Stomach (tissue), 8 donors: ENCODE measurements at regions not wholly inside any gene's neighbourhood (a gene's known extent, or its start where the extent isn't known, plus 50 kb on each side); places are given as distances from the start of the nearest gene placed in this dataset.

Source experiments
- DNase-seq, 2 donors: peaks; one replicate each; pipeline versions ENCODE4 v3.0.0 to v3.0.0-alpha.2; 2013 to 2019
- H3K27ac ChIP-seq, 5 donors: fragments of 200-600 bp in 4 of 5; sonication (generic) in 4 of 5; one replicate each; pipeline ENCODE4 v1.5.1; 2013 to 2019; ENCODE audit warnings: mild to moderate bottlenecking in 1 of 5, moderate library complexity in 1 of 5
- H3K27me3 ChIP-seq, 3 donors: fragments of 200-600 bp; sonication (generic); one replicate each; pipeline ENCODE4 v1.5.1; 2017 to 2019; ENCODE audit warnings: mixed run types in 1 of 3
- H3K36me3 ChIP-seq, 4 donors: fragments of 200-600 bp; sonication (generic); 1 replicate in 3 of 4; 2 replicates in 1 of 4; pipeline ENCODE4 v1.5.1; 2016 to 2019
- H3K4me1 ChIP-seq, 4 donors: fragments of 200-600 bp; sonication (generic); one replicate each; pipeline ENCODE4 v1.5.1; 2016 to 2019
- H3K4me3 ChIP-seq, 4 donors: fragments of 200-600 bp; sonication (generic) in 3 of 4; one replicate each; pipeline ENCODE4 v1.5.1; 2016 to 2019; ENCODE audit warnings: mild to moderate bottlenecking in 1 of 4
- H3K9me3 ChIP-seq, 4 donors: fragments of 200-600 bp; sonication (generic); one replicate each; pipeline ENCODE4 v1.5.1; 2016 to 2019
- EP300 ChIP-seq: sonication (generic); formaldehyde crosslinking; IDR thresholded peaks from one replicate; pipeline ENCODE4 v1.6.1; 2017; ENCODE audit warnings: antibody characterized with exemption
- POLR2A ChIP-seq, 4 donors: fragments of 450-650 bp; IDR thresholded peaks; one replicate each; pipeline ENCODE4 v1.6.1; 2016; ENCODE audit warnings: antibody characterized with exemption in 4 of 4, control low read depth in 2 of 4, mild to moderate bottlenecking in 1 of 4, moderate library complexity in 1 of 4
- POLR2AphosphoS5 ChIP-seq, 3 donors: sonication (generic); formaldehyde crosslinking; IDR thresholded peaks; one replicate each; pipeline ENCODE4 v1.6.1; 2016; ENCODE audit warnings: antibody characterized with exemption in 3 of 3
- WGBS, 5 donors: extraction: QIAGEN DNeasy Blood & Tissue Kit in 3 of 5; methylation state at CpG; one replicate each; pipeline versions ENCODE4 v1.1.5 to v1.1.7; 2013 to 2018; 5-methylcytosine and 5-hydroxymethylcytosine counted together
- intact Hi-C: fragments of 100-400 bp; cut with DNase I; formaldehyde crosslinking; loops from one replicate; pipeline ENCODE4 v1.15.1; 2023; ENCODE audit warnings: low total_unique reads
- TF ChIP-seq, protein P1 (sequence below), 7 experiments: fragments of 450-650 bp in 4 of 7; fragments of 200-600 bp in 3 of 7; sonication (generic) in 3 of 7; IDR thresholded peaks; one replicate each; pipeline ENCODE4 v1.5.1; 2016 to 2019; ENCODE audit warnings: antibody characterized with exemption in 7 of 7, control low read depth in 2 of 7, mild to moderate bottlenecking in 1 of 7
- donor health status: healthy with polysubstance abuse.
- donor health status: Bipolar disorder and iron deficiency.
- donor health status: healthy.

GRCh38 chr5:30183795-30184194, 1009.7 kb upstream of the CDH6 start:
- no peaks in the 10 kb centered on the region for H3K4me1 ChIP-seq
- WGBS, 5 donors, result 56 to 84% (median 78%) methylated on average over 7 of the region's 7 CpGs
- no peak overlapping the region for H3K4me3 ChIP-seq
- intact Hi-C loops, result no loop called here
- H3K27ac ChIP-seq, result no peak overlapping the region
- TF ChIP-seq POLR2AphosphoS5 (IDR thresholded peaks at IDR 0.05) (no peak), POLR2A (IDR thresholded peaks at IDR 0.05) (no peak), EP300 (no peak)
- TF ChIP-seq, protein P1, sequence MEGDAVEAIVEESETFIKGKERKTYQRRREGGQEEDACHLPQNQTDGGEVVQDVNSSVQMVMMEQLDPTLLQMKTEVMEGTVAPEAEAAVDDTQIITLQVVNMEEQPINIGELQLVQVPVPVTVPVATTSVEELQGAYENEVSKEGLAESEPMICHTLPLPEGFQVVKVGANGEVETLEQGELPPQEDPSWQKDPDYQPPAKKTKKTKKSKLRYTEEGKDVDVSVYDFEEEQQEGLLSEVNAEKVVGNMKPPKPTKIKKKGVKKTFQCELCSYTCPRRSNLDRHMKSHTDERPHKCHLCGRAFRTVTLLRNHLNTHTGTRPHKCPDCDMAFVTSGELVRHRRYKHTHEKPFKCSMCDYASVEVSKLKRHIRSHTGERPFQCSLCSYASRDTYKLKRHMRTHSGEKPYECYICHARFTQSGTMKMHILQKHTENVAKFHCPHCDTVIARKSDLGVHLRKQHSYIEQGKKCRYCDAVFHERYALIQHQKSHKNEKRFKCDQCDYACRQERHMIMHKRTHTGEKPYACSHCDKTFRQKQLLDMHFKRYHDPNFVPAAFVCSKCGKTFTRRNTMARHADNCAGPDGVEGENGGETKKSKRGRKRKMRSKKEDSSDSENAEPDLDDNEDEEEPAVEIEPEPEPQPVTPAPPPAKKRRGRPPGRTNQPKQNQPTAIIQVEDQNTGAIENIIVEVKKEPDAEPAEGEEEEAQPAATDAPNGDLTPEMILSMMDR (IDR thresholded peaks at IDR 0.05), result no peak
- H3K27me3 ChIP-seq, result no peaks in the 10 kb centered on the region
- no peaks in the 10 kb centered on the region for H3K9me3 ChIP-seq
- H3K36me3 ChIP-seq, result no peaks in the 10 kb centered on the region
- DNase-seq, result no peak

GRCh38 chr5:30156156-30156555, 1037.3 kb upstream of the CDH6 start:
- intact Hi-C loops, result no loop called here
- Histone ChIP-seq H3K4me3 (no peak overlapping the region), H3K27ac (no peak overlapping the region), H3K4me1 (no peaks in the 10 kb centered on the region), H3K27me3 (no peaks in the 10 kb centered on the region), H3K9me3 (peaks cover 0 to 4% (median 0%) of the 10 kb centered on the region in 4 donors), H3K36me3 (no peaks in the 10 kb centered on the region)
- TF ChIP-seq, protein P1 (IDR thresholded peaks at IDR 0.05), result no peak
- TF ChIP-seq POLR2A (IDR thresholded peaks at IDR 0.05) (no peak), EP300 (no peak), POLR2AphosphoS5 (IDR thresholded peaks at IDR 0.05) (no peak)
- no peak for DNase-seq
- WGBS, 5 donors, result 60 to 85% (median 69%) methylated on average over 1 of the region's 1 CpG

GRCh38 chr5:30152431-30152830, 1041.1 kb upstream of the CDH6 start:
- DNase-seq, result no peak
- no peaks in the 10 kb centered on the region for H3K4me1 ChIP-seq
- H3K9me3 ChIP-seq, result no peaks in the 10 kb centered on the region
- TF ChIP-seq POLR2AphosphoS5 (IDR thresholded peaks at IDR 0.05), result no peak
- TF ChIP-seq EP300, result no peak
- no peak for TF ChIP-seq POLR2A (IDR thresholded peaks at IDR 0.05)
- TF ChIP-seq, protein P1 (IDR thresholded peaks at IDR 0.05), result no peak
- no peak overlapping the region for H3K4me3 ChIP-seq
- no peaks in the 10 kb centered on the region for H3K27me3 ChIP-seq
- H3K27ac ChIP-seq, result no peak overlapping the region
- intact Hi-C loops, result no loop called here
- 73 to 91% (median 90%) methylated on average over 1 of the region's 1 CpG for WGBS, 5 donors
- no peaks in the 10 kb centered on the region for H3K36me3 ChIP-seq

- intact Hi-C loops, result no loop called here
- H3K27me3 ChIP-seq, result no peaks in the 10 kb centered on the region
- no peaks in the 10 kb centered on the region for H3K4me1 ChIP-seq
- no peak for DNase-seq
- no peaks in the 10 kb centered on the region for H3K36me3 ChIP-seq
- H3K9me3 ChIP-seq, result no peaks in the 10 kb centered on the region
- TF ChIP-seq, protein P1 (IDR thresholded peaks at IDR 0.05), result no peak
- no peak for TF ChIP-seq POLR2A (IDR thresholded peaks at IDR 0.05)
- no peak for TF ChIP-seq EP300
- TF ChIP-seq POLR2AphosphoS5 (IDR thresholded peaks at IDR 0.05), result no peak
- H3K27ac ChIP-seq, result no peak overlapping the region
- no peak overlapping the region for H3K4me3 ChIP-seq
These were observed 1043.3 kb upstream of the CDH6 start for GRCh38 chr5:30150231-30150630.
